Activated T-helper 1 cell treated with anti-CD3 and anti-CD28 coated beads, Interleukin-12 subunit alpha, Interleukin-12 subunit beta, Interleukin-2, Interleukin-4 antibody, amounts not matched to agents 30 ng/mL and 10 ng/mL and 1 ng/mL, durations not matched to agents 14 hours and 24 hours and 36 hours (primary cell): ENCODE measurements at regions not wholly inside any gene's neighbourhood (a gene's known extent, or its start where the extent isn't known, plus 50 kb on each side); places are given as distances from the start of the nearest gene placed in this dataset.

ENCODE experiments used
- DNase-seq: peaks from one replicate; pipeline ENCODE4 v3.0.0; 2021; ENCODE audit warnings: low spot score
- H3K27ac Mint-ChIP-seq: one replicate; pipeline ENCODE4 v1.8.0; 2021; ENCODE audit warnings: mild to moderate bottlenecking, mixed read lengths
- H3K27me3 Mint-ChIP-seq: one replicate; pipeline ENCODE4 v1.8.0; 2022; ENCODE audit warnings: mild to moderate bottlenecking, moderate library complexity, mixed read lengths; ENCODE audit not compliant: insufficient read depth
- H3K36me3 Mint-ChIP-seq: one replicate; pipeline ENCODE4 v1.8.0; 2021; ENCODE audit warnings: low read depth, mixed read lengths
- H3K4me1 Mint-ChIP-seq: one replicate; pipeline ENCODE4 v1.8.0; 2021; ENCODE audit warnings: low read depth, mixed read lengths
- H3K4me3 Mint-ChIP-seq: one replicate; pipeline ENCODE4 v1.8.0; 2021; ENCODE audit warnings: mild to moderate bottlenecking, moderate library complexity, mixed read lengths
- H3K9me3 Mint-ChIP-seq: one replicate; pipeline ENCODE4 v1.8.0; 2021; ENCODE audit warnings: mixed read lengths
- intact Hi-C: fragments of 100-400 bp; cut with micrococcal nuclease; formaldehyde crosslinking; loops from one replicate; pipeline ENCODE4 v1.15.1; 2024

DNA sequence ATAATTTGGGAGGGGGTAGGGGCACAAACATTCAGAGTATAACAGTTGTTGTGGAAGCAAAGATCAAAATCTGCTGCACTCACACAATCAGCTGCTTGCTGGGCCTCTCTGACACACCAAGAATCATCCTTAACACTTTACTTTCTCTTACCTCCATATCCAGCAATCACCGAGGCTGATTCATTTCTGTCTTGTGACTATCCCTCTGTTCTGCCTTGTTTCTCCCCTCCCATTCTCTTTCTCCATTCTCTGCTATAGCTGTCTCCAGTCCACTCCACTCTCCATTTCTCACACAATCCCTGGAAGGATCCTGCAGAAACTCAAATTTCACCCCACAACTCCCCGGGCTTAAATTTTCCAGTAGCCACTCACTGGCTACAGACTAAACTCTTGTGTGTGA lies 91.8 kb upstream of the NGF start:
- intact Hi-C loops, result no loop called here
- no peak for DNase-seq
- no peaks in the 10 kb centered on the region for H3K9me3 Mint-ChIP-seq
- no peak overlapping the region for H3K4me3 Mint-ChIP-seq
- no peaks in the 10 kb centered on the region for H3K36me3 Mint-ChIP-seq
- no peaks in the 10 kb centered on the region for H3K27me3 Mint-ChIP-seq
- no peaks in the 10 kb centered on the region for H3K4me1 Mint-ChIP-seq
- no peak overlapping the region for H3K27ac Mint-ChIP-seq

DNA sequence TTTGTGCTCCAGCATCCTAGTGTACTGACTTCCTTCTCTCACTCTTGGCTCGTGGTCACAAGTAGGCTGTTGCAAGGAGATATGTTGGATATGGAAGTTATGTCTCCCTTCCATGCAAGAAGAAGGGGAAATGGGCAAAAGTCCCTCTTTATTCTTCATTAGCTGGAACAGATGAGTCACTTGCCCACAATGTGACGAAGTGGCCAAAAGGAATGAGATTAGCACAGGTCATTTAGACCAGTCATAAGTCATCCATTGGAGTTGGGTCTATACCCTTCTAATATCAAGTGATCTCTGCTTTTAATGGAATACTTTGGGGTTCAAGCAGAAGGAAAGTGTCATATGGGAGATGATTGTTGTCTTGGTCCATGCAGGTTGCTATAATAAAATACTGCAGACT lies 91.2 kb upstream of the NGF start:
- no peak for DNase-seq
- no peaks in the 10 kb centered on the region for H3K36me3 Mint-ChIP-seq
- intact Hi-C loops, result no loop called here
- H3K27me3 Mint-ChIP-seq, result no peaks in the 10 kb centered on the region
- no peak overlapping the region for H3K4me3 Mint-ChIP-seq
- H3K4me1 Mint-ChIP-seq, result no peaks in the 10 kb centered on the region
- H3K9me3 Mint-ChIP-seq, result no peaks in the 10 kb centered on the region
- no peak overlapping the region for H3K27ac Mint-ChIP-seq

DNA sequence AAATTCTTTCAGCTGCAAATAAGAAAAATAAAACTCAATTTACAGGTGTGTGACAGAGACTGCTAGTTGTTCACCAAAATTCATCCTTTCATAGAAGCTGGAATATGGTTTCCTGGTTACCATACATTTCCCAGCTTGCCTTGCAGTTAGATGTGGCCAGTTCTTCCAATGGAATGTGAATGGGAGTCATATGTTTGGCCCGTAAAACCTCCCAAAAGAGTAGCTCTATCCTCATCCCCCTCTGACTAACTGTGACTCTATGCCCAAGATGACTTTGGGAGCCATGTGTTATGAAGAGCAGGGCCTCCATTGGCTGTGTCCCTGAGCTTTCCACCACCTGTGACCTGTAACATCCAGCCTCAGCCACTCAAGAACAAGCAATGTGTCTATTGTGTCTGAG lies 90.6 kb upstream of the NGF start:
- intact Hi-C loops, result no loop called here
- no peak overlapping the region for H3K4me3 Mint-ChIP-seq

DNA sequence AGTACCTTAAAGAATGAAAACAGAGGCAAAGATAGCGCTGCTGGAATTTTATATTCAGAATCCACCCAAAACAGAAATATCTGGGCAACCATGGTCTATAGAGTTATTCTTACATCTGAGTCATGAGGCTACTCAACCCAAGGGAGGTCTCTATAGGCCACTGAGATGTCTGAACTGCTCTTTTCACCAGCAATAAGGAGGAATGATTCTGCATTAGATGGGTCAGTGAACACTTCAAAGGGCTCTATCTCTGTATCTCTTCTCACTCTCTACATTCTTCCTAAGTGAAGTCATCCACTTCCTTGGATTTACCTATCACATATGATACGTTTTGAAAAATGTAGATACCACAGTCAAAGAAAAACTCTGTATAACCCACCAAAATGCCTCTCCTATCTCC lies 90.2 kb upstream of the NGF start:
- H3K4me3 Mint-ChIP-seq, result no peak overlapping the region
- no peaks in the 10 kb centered on the region for H3K9me3 Mint-ChIP-seq
- H3K4me1 Mint-ChIP-seq, result no peaks in the 10 kb centered on the region
- intact Hi-C loops, result no loop called here
- no peaks in the 10 kb centered on the region for H3K36me3 Mint-ChIP-seq
- H3K27me3 Mint-ChIP-seq, result no peaks in the 10 kb centered on the region
- no peak overlapping the region for H3K27ac Mint-ChIP-seq
- DNase-seq, result no peak

More for the DNA sequence above, 90.6 kb upstream of the NGF start:
- Mint-ChIP-seq H3K27me3 (no peaks in the 10 kb centered on the region), H3K9me3 (no peaks in the 10 kb centered on the region), H3K27ac (no peak overlapping the region), H3K4me1 (no peaks in the 10 kb centered on the region), H3K36me3 (no peaks in the 10 kb centered on the region)
- no peak for DNase-seq

DNA sequence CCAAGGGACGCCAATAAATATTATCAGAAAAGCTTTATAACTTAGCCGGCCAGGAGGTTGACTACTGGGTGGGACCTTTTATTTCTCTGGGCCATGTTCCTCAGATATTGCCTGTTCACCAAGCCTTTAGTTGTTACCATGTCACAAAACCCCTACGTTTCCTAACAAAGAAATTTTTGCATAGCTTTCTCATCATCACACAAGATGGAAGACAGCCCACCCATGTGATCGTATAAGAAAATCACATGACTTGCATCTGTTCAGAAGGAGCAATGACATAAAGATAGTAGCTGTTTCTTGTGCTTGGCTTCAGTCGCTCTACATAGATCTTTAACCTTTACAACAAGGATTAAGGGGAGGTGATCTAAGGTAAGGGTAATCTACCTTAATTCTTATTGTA lies 88.9 kb upstream of the NGF start:
- H3K36me3 Mint-ChIP-seq, result no peaks in the 10 kb centered on the region
- peaks cover 4% of the 10 kb centered on the region for H3K27me3 Mint-ChIP-seq
- DNase-seq, result no peak
- no peak overlapping the region for H3K27ac Mint-ChIP-seq
- H3K4me3 Mint-ChIP-seq, result no peak overlapping the region
- intact Hi-C loops, result no loop called here
- H3K4me1 Mint-ChIP-seq, result no peaks in the 10 kb centered on the region
- no peaks in the 10 kb centered on the region for H3K9me3 Mint-ChIP-seq

DNA sequence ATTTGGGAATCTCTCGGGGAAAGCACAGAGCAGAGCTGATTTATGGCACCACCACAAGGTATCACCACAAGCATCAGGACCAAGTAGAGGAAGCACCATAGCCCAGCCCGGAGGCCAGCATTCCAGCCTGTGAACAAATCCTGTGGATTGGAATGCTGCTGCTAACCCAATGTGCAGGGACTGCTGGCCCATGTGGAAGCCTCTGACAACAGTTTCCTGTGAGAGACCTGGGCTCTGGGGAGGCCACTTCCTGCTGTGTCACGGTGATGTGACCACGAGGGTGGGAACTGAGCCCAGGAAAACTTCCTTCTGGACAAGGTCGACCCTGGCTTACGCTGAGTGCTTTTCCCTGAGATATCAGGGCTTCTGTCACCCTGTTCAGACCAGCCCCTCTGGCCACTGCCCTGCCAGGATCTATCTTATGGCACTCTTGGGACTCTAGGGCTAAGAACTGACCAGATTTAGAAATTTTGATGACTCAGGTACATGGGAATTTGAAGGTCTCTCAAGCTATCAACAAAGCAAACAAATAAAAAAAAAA lies 88.3 kb upstream of the NGF start:
- H3K27me3 Mint-ChIP-seq, result peaks cover 4% of the 10 kb centered on the region
- no peak overlapping the region for H3K27ac Mint-ChIP-seq
- intact Hi-C loops, result no loop called here
- H3K4me1 Mint-ChIP-seq, result no peaks in the 10 kb centered on the region
- no peaks in the 10 kb centered on the region for H3K36me3 Mint-ChIP-seq
- no peaks in the 10 kb centered on the region for H3K9me3 Mint-ChIP-seq
- no peak overlapping the region for H3K4me3 Mint-ChIP-seq
- no peak for DNase-seq

DNA sequence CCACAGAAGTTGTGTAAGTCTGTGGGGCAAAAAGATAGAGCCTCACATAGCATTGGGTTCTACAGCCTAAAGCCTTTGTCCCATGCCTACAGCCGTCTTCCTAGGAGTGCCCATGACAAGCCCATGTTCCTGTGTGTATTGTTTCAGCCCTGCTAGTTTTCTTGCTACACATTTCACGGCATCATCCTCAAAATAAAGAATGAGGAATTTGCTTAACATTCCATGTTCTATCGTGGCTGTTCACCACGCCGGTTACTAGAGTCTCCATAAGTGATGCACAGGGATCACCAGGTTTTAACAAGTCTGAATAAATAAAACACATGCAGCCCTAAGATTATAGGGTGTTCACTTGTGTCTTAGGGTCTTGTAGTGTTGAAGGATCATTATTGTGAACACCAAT lies 87.4 kb upstream of the NGF start:
- Mint-ChIP-seq H3K4me1 (no peaks in the 10 kb centered on the region), H3K9me3 (no peaks in the 10 kb centered on the region), H3K36me3 (no peaks in the 10 kb centered on the region), H3K27me3 (peaks cover 4% of the 10 kb centered on the region), H3K27ac (no peak overlapping the region), H3K4me3 (no peak overlapping the region)
- DNase-seq, result no peak
- intact Hi-C loops, result no loop called here

DNA sequence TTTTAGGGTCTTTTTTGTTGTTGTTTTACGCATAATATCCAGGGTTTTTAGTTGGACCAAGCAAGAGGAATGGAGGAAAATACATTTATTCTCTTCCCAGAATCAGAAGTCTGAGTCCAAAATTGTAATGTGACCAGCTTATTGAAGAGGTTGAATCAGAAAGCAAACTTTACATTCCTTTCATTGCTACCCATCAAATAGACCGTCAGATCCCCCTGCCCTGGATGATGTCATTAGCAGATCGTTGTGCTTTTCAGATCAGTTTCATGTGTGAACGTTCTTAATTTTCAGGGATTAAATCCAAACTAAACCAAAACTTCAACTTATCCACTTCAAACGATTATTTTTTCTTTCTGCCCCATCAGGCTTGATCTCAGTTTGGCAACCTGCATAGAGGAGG lies 85.7 kb upstream of the NGF start:
- H3K27ac Mint-ChIP-seq, result no peak overlapping the region
- H3K9me3 Mint-ChIP-seq, result no peaks in the 10 kb centered on the region
- no peaks in the 10 kb centered on the region for H3K36me3 Mint-ChIP-seq
- peaks cover 4% of the 10 kb centered on the region for H3K27me3 Mint-ChIP-seq
- DNase-seq, result no peak
- no peak overlapping the region for H3K4me3 Mint-ChIP-seq
- intact Hi-C loops, result no loop called here
- no peaks in the 10 kb centered on the region for H3K4me1 Mint-ChIP-seq

DNA sequence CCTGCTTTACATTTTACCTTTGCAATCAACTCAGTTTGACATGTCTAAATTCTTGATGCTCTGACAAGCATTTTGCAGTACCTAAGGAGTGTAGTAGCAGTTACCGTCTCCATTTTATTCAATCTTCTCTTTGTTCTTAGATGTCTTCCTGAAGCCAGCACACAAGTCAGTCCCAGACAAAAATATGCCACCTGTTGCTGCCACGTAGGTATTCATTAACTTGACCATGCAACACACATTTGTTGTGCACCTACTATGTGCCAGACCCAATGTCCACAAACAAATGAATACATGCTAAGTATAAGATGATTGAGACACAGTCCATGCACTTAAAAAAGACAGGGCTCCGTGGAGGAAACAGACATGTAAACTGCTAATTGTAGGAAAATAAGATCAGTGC lies 81.5 kb upstream of the NGF start:
- H3K36me3 Mint-ChIP-seq, result no peaks in the 10 kb centered on the region
- H3K4me1 Mint-ChIP-seq, result no peaks in the 10 kb centered on the region
- no peak overlapping the region for H3K27ac Mint-ChIP-seq
- peaks cover 4% of the 10 kb centered on the region for H3K27me3 Mint-ChIP-seq
- H3K9me3 Mint-ChIP-seq, result no peaks in the 10 kb centered on the region
- intact Hi-C loops, result no loop called here
- DNase-seq, result no peak
- no peak overlapping the region for H3K4me3 Mint-ChIP-seq

DNA sequence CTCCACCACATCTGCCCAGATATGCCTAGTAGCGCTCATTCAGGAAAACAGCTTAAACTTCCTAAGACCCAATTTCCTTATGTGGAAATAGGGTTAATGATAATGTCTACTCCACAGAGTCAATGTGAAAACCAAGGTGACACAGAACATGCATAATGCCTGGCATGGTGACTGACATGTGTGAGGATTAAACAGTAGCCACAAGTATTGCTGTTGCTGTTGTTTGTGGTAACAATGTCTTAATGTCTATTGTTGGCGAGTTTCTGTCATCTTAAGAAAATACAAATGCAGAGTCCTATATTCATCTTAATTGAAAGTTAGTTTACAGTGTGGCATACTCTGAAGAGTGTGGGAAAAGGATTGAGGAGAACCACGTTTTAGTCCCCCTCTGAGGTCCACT lies 75.6 kb upstream of the NGF start:
- Mint-ChIP-seq H3K4me3 (no peak overlapping the region), H3K27me3 (peaks cover 4% of the 10 kb centered on the region), H3K27ac (no peak overlapping the region), H3K36me3 (no peaks in the 10 kb centered on the region), H3K4me1 (no peaks in the 10 kb centered on the region), H3K9me3 (no peaks in the 10 kb centered on the region)
- no peak for DNase-seq
- intact Hi-C loops, result no loop called here

DNA sequence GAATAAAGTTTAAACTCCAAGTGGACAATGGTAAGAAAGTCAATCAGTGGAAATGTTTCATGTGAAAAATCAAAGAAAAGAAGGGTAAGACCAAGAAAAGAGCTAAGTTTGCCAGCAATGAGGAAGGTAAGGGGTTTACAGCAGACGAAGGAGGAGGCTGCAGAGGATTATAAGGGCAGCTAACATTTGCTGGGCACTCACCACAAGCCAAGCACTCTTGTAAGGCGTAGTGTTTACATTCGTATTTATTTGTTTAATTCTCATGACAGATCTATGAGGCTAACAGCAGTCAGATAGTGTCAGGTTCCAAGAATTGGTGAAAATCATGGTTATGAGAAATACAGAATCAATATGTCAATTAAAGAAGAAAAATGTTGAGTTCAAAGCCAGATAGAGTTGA lies 75.2 kb upstream of the NGF start:
- Mint-ChIP-seq H3K27me3 (peaks cover 4% of the 10 kb centered on the region), H3K4me3 (no peak overlapping the region), H3K27ac (no peak overlapping the region), H3K36me3 (no peaks in the 10 kb centered on the region), H3K4me1 (no peaks in the 10 kb centered on the region), H3K9me3 (no peaks in the 10 kb centered on the region)
- DNase-seq, result no peak
- intact Hi-C loops, result no loop called here

DNA sequence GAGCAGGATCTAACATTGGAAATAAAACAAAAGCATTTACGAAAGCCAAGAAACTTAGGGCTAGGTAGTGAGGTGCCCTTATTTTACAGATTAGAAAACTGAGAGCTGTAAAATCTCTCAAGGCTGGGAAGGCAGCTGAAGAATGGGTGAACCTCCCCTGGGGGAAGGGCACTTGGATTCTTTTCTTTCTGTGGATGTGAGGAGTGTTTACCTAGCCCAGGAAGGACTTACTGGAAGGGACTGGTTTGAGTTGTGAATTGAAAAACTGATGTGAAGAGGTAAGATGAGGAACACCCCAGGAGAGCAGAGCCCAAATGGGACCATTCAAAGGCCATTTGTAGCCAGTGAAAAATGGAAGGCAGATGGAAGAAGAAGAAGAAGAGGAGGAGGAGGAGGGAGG lies 74.7 kb upstream of the NGF start:
- Mint-ChIP-seq H3K36me3 (no peaks in the 10 kb centered on the region), H3K4me3 (no peak overlapping the region), H3K9me3 (no peaks in the 10 kb centered on the region), H3K27me3 (peaks cover 4% of the 10 kb centered on the region), H3K27ac (no peak overlapping the region), H3K4me1 (no peaks in the 10 kb centered on the region)
- no peak for DNase-seq
- intact Hi-C loops, result no loop called here

DNA sequence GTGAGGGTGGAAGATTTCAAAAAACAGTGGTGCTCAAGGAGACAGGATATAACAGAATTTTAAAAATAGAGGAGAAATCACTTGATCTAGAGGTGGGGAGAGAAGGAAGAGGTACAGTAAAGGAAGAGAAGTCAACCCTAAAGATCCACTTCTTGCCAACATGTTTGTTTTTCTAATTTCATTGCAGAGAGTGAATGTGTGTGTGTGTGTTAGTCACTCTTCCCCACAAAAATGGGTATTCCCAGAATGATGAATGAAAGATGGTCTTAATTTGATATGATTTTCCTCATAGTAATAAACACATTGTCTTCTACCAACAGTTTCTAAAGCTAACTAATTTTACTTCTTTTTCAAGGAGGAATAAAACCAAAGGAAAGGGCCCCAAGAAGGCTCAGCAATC lies 74.2 kb upstream of the NGF start:
- Mint-ChIP-seq H3K9me3 (no peaks in the 10 kb centered on the region), H3K4me1 (no peaks in the 10 kb centered on the region), H3K36me3 (no peaks in the 10 kb centered on the region), H3K4me3 (no peak overlapping the region), H3K27me3 (peaks cover 4% of the 10 kb centered on the region), H3K27ac (no peak overlapping the region)
- intact Hi-C loops, result no loop called here
- no peak for DNase-seq

DNA sequence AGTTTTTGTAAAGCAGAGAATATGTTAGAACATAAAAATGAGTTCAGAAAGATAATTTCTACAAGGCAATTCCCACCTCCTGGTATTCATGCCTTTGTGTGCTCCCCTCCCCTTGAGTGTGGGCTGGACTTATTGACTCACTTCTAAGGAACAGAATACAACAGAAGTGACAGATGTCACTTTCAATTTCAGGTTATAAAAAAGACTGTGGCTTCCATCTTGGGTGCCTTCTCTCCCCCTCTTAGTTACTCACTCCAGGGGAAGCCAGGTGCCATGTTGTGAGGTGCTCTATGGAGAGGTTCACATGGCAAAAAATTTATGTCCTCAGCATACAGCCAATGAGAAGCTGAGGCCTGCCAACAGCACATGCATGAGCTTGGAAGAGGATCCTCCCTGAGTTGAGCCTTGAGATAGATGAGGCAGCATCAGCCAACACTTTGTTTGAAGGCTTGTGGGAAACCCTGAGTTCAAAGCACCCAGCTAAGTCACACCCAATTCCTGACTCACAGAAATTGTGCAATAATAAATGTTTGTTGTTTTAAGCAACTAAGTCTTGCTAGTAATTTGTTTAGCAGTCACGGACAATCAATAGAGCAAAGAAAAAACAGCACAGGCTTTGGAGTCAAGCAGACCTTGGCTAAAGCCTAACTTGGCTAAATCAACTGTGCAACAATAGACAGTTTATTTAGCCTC lies 73.5 kb upstream of the NGF start:
- no peak for DNase-seq
- Mint-ChIP-seq H3K9me3 (no peaks in the 10 kb centered on the region), H3K27ac (no peak overlapping the region), H3K4me1 (no peaks in the 10 kb centered on the region), H3K27me3 (peaks cover 4% of the 10 kb centered on the region), H3K4me3 (no peak overlapping the region), H3K36me3 (no peaks in the 10 kb centered on the region)
- intact Hi-C loops, result no loop called here
